Muscle of leg (tissue), 3 donors: ENCODE measurements at regions not wholly inside any gene's neighbourhood (a gene's known extent, or its start where the extent isn't known, plus 50 kb on each side); places are given as distances from the start of the nearest gene placed in this dataset.
A peak's percentile ranks its signal among the peaks of the same experiment; 100 is the strongest.

Experiments
- DNase-seq: peaks from one replicate; pipeline ENCODE4 v3.0.0; 2013
- H3K27ac ChIP-seq: one replicate; pipeline ENCODE4 v1.5.1; 2013; ENCODE audit warnings: mild to moderate bottlenecking, low read length, control low read depth
- H3K27me3 ChIP-seq: one replicate; pipeline ENCODE4 v1.6.1; 2013; ENCODE audit warnings: low read length; ENCODE audit not compliant: control insufficient read depth, insufficient read depth
- H3K36me3 ChIP-seq: one replicate; pipeline ENCODE4 v1.6.1; 2013; ENCODE audit warnings: low read length; ENCODE audit not compliant: control insufficient read depth, insufficient read depth
- H3K4me1 ChIP-seq: one replicate; pipeline ENCODE4 v1.6.1; 2013; ENCODE audit warnings: low read length; ENCODE audit not compliant: control insufficient read depth, insufficient read depth
- H3K4me3 ChIP-seq: one replicate; pipeline ENCODE4 v1.5.1; 2013; ENCODE audit warnings: low read length, control low read depth
- H3K9me3 ChIP-seq: replicated peaks from 2 replicates; pipeline ENCODE4 v1.6.1; 2013; ENCODE audit warnings: low read depth, low read length; ENCODE audit not compliant: control insufficient read depth
- WGBS: methylation state at CpG from one replicate; pipeline ENCODE4 v1.1.5; 2013; ENCODE audit warnings: missing lambda C conversion rate; ENCODE audit not compliant: insufficient coverage; 5-methylcytosine and 5-hydroxymethylcytosine counted together

DNA sequence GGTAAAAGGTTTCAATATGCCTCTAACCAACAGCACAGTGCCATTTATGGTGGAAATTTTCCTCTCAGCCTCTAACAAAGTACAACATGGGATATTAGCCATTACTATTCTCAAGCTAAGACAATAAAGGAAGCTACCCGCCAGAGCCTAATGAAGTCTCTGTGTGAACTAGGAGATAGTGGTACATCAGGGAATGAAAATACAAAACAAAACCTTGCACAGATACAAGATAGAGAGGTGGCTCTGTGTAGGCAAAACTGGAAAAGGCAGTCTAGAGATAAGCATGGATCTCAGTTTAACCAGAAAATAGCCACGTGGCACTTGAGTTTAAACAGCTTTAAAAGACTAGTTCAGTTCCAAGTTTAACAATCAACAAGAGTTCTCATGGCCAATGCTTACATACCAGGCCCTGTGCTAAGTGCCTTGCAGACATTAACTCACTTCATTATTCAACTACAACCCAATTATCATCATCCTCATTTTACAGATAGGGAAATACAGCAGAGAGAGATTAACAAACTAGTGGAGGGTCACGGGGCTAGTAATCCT, 279.3 kb downstream of the IGSF11 start:
- Histone ChIP-seq H3K4me1 (no peaks in the 10 kb centered on the region), H3K27ac (no peak overlapping the region), H3K9me3 (no peaks in the 10 kb centered on the region), H3K36me3 (no peaks in the 10 kb centered on the region), H3K27me3 (no peaks in the 10 kb centered on the region), H3K4me3 (no peak overlapping the region)
- 57% methylated on average over 1 of the region's 3 CpGs for WGBS
- no peak for DNase-seq

DNA sequence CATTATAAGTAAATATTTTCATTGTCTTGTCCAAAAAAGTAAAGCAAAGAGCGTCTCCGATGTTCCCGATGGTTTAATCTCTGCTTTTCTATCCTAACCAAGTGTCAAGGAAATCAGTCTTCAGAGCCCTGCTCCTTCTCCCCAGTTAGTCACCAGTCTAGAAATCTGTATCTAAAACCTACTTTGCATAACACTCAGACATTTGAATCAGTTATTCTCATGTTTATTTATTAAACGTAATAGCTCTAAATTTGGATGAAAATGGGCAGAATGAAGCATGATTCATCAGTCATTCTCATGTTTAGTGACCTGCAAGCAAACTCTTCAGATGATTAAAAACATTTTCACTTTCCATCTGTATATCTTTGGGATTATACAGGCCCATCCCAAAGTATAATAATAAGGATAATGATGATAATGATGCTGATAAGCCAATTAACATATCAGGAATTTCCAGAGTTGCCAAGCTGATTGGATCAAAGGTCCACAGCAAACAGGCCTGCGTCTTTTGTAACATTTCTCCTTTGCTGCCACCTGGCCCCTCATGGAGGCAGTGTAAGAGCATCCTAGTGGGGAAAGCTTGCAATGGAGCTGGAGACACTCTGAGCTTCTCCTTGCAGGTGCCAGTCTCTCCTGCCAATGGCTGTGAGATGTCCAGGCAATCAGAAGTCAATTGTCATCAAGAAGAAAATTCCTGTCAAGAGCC, 273.9 kb downstream of the IGSF11 start:
- Histone ChIP-seq H3K36me3 (no peaks in the 10 kb centered on the region), H3K27ac (no peak overlapping the region), H3K4me1 (no peaks in the 10 kb centered on the region), H3K9me3 (no peaks in the 10 kb centered on the region), H3K27me3 (no peaks in the 10 kb centered on the region), H3K4me3 (no peak overlapping the region)
- no peak for DNase-seq
- 79% methylated on average over 3 of the region's 5 CpGs for WGBS

DNA sequence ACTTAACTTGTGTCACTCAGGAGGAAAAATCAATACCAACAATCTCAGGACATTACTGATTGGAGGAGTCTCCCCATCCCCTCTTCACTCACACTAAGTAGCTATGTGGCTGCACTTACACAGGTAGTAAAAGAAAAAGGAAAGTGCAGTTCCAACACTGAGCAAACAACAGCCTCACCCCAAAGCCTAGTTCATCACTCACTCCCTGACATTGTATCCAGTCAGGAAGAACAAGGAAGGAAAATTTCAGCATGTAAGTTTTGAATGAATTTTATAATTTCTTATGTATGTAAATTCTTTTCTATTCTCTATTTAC, 273.4 kb downstream of the IGSF11 start:
- no peak overlapping the region for H3K27ac ChIP-seq
- no peak for DNase-seq
- H3K4me3 ChIP-seq, result no peak overlapping the region
- no peaks in the 10 kb centered on the region for H3K27me3 ChIP-seq
- H3K9me3 ChIP-seq, result no peaks in the 10 kb centered on the region
- no peaks in the 10 kb centered on the region for H3K36me3 ChIP-seq
- H3K4me1 ChIP-seq, result no peaks in the 10 kb centered on the region

DNA sequence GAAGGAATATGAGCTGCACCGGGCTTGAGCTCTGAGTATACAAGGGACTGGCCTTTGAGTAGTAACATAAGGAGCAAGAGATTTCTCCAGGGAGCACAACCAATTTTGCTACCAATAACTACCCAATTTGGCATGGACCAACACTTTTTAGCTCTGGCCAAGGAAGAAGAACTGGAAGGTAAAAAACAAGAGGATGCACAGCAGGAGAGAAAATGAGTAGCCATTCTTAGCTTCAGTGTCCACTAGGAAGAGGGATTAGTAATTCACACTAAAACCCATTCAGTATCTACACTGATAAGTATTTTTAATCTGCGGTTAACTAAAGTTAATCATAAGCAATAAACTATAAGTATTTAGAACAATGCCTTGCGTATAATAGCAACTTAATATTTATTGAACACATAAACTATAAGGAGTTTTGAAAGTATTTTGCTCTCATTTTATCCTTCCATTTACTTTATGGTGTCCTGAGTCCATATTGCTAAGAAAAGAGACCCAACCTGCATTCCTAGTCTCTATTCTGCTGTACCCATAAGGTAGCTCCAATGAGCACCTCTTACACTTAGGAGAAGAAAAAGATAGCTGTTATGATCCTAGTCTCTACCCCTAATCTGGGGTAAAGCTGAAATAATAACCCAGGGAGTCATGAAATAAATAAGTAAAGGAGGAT, 268.9 kb downstream of the IGSF11 start:
- Histone ChIP-seq H3K4me3 (no peak overlapping the region), H3K27me3 (no peaks in the 10 kb centered on the region), H3K9me3 (no peaks in the 10 kb centered on the region), H3K27ac (no peak overlapping the region), H3K36me3 (no peaks in the 10 kb centered on the region), H3K4me1 (no peaks in the 10 kb centered on the region)
- WGBS, result no CpG with 5 or more reads among the region's 3 CpGs
- DNase-seq, result no peak

DNA sequence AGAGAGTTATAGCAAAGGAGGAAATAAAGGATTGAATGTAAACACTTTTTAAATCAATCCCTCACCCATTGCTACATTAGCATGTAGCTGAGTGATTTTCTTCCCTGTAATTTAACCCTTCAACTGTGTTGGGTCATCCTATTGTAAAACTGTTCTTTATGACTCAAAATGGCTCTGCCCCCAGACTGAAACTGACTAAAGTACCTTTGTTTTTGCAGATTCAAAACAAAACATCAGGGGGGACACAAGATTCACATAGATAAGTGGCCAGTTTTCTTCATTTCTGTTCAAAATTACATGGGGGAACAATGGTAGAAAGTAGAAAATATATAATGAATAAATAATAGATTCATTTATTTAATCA, 268.4 kb downstream of the IGSF11 start:
- Histone ChIP-seq H3K4me3 (no peak overlapping the region), H3K27ac (no peak overlapping the region), H3K9me3 (no peaks in the 10 kb centered on the region), H3K36me3 (no peaks in the 10 kb centered on the region), H3K27me3 (no peaks in the 10 kb centered on the region), H3K4me1 (no peaks in the 10 kb centered on the region)
- no peak for DNase-seq

DNA sequence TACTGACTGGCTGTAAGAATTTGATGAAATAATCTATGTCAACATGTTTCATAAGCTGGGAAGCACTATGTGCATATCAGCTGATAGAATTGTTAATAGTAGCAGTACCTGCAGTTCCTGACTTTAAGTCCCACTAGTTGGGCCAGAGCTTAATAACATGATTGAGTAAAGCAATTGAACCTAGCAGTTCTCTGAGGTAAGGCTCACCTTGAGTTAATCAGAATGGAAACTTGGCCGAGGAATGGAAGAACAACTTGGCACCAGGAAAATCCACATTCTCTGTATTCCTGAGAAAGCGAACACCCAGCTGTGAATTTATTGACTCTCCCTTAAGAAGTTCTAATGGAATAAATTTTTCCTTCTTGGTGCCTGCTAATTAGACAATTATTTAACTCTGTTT, 262.6 kb downstream of the IGSF11 start:
- Histone ChIP-seq H3K4me3 (no peak overlapping the region), H3K36me3 (no peaks in the 10 kb centered on the region), H3K4me1 (no peaks in the 10 kb centered on the region), H3K9me3 (no peaks in the 10 kb centered on the region), H3K27me3 (no peaks in the 10 kb centered on the region), H3K27ac (no peak overlapping the region)
- WGBS, result no CpG with 5 or more reads among the region's 2 CpGs
- no peak for DNase-seq

DNA sequence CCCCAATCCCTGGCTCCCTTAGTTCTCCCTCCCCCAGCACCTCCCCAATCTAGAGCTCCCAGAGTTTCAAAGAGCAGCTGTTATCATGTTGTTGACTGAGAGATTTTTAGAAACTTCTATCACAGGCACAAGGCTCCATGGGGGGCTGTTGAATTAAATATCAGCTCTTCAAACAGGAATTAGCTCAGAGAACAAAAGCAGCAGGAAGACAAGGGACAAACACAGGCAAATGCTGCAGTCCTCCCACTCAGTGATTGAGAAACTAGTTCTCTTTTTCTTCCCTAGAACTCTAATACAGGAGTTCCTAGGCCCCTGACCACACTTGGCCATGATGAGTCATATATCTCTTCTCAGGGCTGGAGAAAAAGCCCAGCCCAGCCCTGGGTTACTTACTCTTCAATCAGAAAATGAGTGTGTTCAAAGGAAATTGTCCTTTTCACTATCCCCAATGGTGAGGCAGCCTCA, 262.1 kb downstream of the IGSF11 start:
- Histone ChIP-seq H3K27ac (no peak overlapping the region), H3K36me3 (no peaks in the 10 kb centered on the region), H3K4me3 (no peak overlapping the region), H3K27me3 (no peaks in the 10 kb centered on the region), H3K4me1 (no peaks in the 10 kb centered on the region), H3K9me3 (no peaks in the 10 kb centered on the region)
- DNase-seq, result no peak

DNA sequence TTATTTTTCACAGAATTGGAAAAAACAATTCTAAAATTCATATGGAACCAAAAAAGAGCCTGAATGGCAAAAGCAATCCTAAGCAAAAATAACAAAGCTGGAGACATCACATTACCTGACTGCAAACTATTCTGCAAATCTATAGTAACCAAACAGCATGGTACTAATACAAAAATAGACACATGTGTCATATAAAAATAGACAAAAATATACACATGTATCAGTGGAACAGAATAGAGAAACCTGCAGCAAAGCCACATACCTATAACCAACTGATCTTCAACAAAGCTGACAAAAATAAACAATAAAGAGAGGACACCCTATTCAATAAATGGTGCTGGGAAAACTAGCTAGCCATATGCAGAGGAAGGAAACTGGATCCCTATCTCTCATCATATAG, 259.6 kb downstream of the IGSF11 start:
- H3K27ac ChIP-seq, result no peak overlapping the region
- no peaks in the 10 kb centered on the region for H3K4me1 ChIP-seq
- no peaks in the 10 kb centered on the region for H3K9me3 ChIP-seq
- no peaks in the 10 kb centered on the region for H3K36me3 ChIP-seq
- H3K27me3 ChIP-seq, result no peaks in the 10 kb centered on the region
- no peak overlapping the region for H3K4me3 ChIP-seq
- DNase-seq, result no peak

DNA sequence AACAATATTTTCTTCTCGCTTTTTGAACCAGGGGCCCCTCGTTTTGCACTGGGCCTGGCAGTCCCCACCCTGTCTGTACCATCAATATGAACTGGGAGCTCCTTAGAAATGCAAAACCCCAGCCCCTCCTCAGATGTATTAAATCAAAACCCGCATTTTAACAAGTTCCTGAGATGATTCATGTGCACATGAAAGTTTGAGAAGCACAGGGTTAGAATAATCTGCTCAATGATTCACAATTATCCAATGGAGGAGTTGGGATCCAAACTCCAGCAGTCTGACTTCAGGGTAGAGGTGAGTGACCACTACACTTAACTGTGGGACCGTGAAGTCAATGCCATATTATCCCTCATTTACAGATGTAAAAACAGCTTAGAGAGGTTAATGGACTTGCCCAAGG, 256.4 kb downstream of the IGSF11 start:
- no peak overlapping the region for H3K4me3 ChIP-seq
- no peaks in the 10 kb centered on the region for H3K4me1 ChIP-seq
- DNase-seq, result no peak
- no CpG with 5 or more reads among the region's 4 CpGs for whole genome bisulfite sequencing
- H3K36me3 ChIP-seq, result no peaks in the 10 kb centered on the region
- H3K27me3 ChIP-seq, result no peaks in the 10 kb centered on the region
- no peak overlapping the region for H3K27ac ChIP-seq
- no peaks in the 10 kb centered on the region for H3K9me3 ChIP-seq

DNA sequence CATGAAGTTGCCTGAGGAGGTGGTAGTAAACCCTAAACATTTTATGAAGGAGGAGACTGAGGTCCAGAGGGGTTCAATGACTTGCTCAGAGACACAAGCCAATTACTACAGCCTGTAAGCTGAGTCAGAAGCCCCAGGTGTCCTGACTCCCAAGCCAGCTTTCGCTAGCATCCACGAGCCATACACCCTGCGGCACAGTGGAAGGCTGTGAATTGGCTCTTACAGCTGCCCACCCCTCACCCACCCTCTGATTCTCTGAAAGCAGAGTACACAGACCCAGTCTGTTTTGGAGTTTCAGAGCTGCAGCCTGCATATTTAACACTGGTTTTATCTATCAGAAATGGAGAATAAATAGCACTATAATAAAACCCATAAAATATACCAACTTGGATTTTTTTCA, 253.4 kb downstream of the IGSF11 start:
- Histone ChIP-seq H3K9me3 (no peaks in the 10 kb centered on the region), H3K36me3 (no peaks in the 10 kb centered on the region), H3K27me3 (no peaks in the 10 kb centered on the region), H3K4me3 (no peak overlapping the region), H3K4me1 (no peaks in the 10 kb centered on the region), H3K27ac (no peak overlapping the region)
- 70% methylated on average over 2 of the region's 3 CpGs for WGBS
- DNase-seq, result no peak

DNA sequence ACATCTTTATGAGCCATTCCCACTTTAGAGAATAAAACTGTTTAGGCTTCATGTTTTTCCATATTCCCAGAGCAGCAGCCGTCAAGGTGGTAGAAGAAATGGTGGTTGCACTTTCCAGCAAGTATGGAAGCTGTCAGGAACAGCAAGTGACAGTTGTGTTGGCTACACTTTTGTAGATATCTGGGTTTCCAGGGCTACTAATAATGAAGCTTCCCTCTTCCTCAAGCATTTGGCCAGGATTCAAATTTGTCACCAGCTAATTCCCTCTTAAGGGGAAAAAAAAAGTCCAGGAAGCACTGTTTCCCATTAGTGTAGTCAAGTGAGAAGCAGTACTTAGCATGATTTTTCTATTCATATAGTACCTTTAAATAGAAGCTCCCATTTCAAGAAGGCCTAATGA, 252.8 kb downstream of the IGSF11 start:
- Histone ChIP-seq H3K4me1 (no peaks in the 10 kb centered on the region), H3K9me3 (no peaks in the 10 kb centered on the region), H3K4me3 (no peak overlapping the region), H3K27ac (no peak overlapping the region), H3K36me3 (no peaks in the 10 kb centered on the region), H3K27me3 (no peaks in the 10 kb centered on the region)
- WGBS, result no CpG with 5 or more reads among the region's 1 CpG
- DNase-seq, result peak; percentile 43
